Common myeloid progenitor, CD34-positive (primary cell): ENCODE measurements at regions not wholly inside any gene's neighbourhood (a gene's known extent, or its start where the extent isn't known, plus 50 kb on each side); places are given as distances from the start of the nearest gene placed in this dataset.

Source experiments
- CTCF ChIA-PET: fragments of 350-600 bp; sonication (Branson Sonifier 250); formaldehyde crosslinking; loops from one replicate; lab custom pipeline; 2021; ENCODE audit warnings: antibody characterized with exemption; lab: Charles Lee
- POLR2A ChIA-PET: fragments of 350-600 bp; sonication (Branson Sonifier 250); formaldehyde crosslinking; loops from one replicate; lab custom pipeline; 2021; ENCODE audit warnings: antibody characterized with exemption; lab: Charles Lee
- DNase-seq, 3 donors: peaks; one replicate each; pipeline versions ENCODE4 v3.0.0 to v3.0.0-alpha.2; 2013
- H3K27ac ChIP-seq, 2 experiments: 1 replicate in 1 of 2; 2 replicates in 1 of 2; pipeline ENCODE4 v1.7.0; 2013; ENCODE audit warnings: inconsistent platforms in 2 of 2, low read length in 2 of 2, mild to moderate bottlenecking in 2 of 2, low read depth in 1 of 2, moderate library complexity in 1 of 2; ENCODE audit not compliant: severe bottlenecking in 2 of 2, insufficient read depth in 1 of 2, poor library complexity in 1 of 2
- H3K27me3 ChIP-seq, 5 experiments: replicated peaks in 2 of 5; 1 replicate in 3 of 5; 2 replicates in 2 of 5; pipeline versions ENCODE4 v1.6.1 to v1.7.0; 2013; ENCODE audit warnings: low read length in 4 of 5, mild to moderate bottlenecking in 2 of 5, moderate library complexity in 2 of 5, inconsistent platforms in 1 of 5; ENCODE audit not compliant: insufficient read depth in 5 of 5, control insufficient read depth in 4 of 5
- H3K36me3 ChIP-seq, 4 experiments: 1 replicate in 2 of 4; 2 replicates in 2 of 4; pipeline versions ENCODE4 v1.6.1 to v1.7.0; 2013; ENCODE audit warnings: low read length in 3 of 4, control low read depth in 1 of 4, mild to moderate bottlenecking in 1 of 4; ENCODE audit not compliant: control insufficient read depth in 4 of 4, insufficient read depth in 4 of 4
- H3K4me1 ChIP-seq, 4 experiments: 1 replicate in 3 of 4; 2 replicates in 1 of 4; pipeline versions ENCODE4 v1.6.1 to v1.7.1; 2013; ENCODE audit warnings: low read length in 3 of 4, mild to moderate bottlenecking in 3 of 4, control low read depth in 1 of 4, inconsistent platforms in 1 of 4, moderate library complexity in 1 of 4; ENCODE audit not compliant: control insufficient read depth in 4 of 4, insufficient read depth in 4 of 4; ENCODE audit errors: control extremely low read depth in 1 of 4
- H3K4me3 ChIP-seq, 7 experiments: 1 replicate in 4 of 7; 2 replicates in 3 of 7; pipeline versions ENCODE4 v1.5.1 to v1.7.0; 2013; ENCODE audit warnings: mild to moderate bottlenecking in 7 of 7, low read length in 6 of 7, moderate library complexity in 6 of 7, inconsistent platforms in 2 of 7, low read depth in 2 of 7, control low read depth in 1 of 7; ENCODE audit not compliant: insufficient read depth in 4 of 7, control insufficient read depth in 1 of 7; ENCODE audit errors: extremely low read depth in 1 of 7
- H3K9me3 ChIP-seq, 5 experiments: 1 replicate in 4 of 5; 2 replicates in 1 of 5; pipeline versions ENCODE4 v1.6.1 to v1.7.1; 2013; ENCODE audit warnings: low read length in 4 of 5, mild to moderate bottlenecking in 2 of 5, inconsistent platforms in 1 of 5, low read depth in 1 of 5, moderate library complexity in 1 of 5; ENCODE audit not compliant: control insufficient read depth in 4 of 5, insufficient read depth in 2 of 5; ENCODE audit errors: control extremely low read depth in 1 of 5
- WGBS: methylation state at CpG from one replicate; pipeline ENCODE4 v1.1.5; 2013; ENCODE audit not compliant: insufficient coverage; 5-methylcytosine and 5-hydroxymethylcytosine counted together

- H3K36me3 ChIP-seq, result no peaks in the 10 kb centered on the region
- H3K4me1 ChIP-seq, result no peaks in the 10 kb centered on the region
- POLR2A ChIA-PET, result no interaction called here
- no peaks in the 10 kb centered on the region for H3K27me3 ChIP-seq
- CTCF ChIA-PET, result interaction anchor here (0.6 kb wide), 1 partner anchor 946 kb away, joined by 3 read pairs; no protein-coding TSS in a partner anchor
- H3K9me3 ChIP-seq, result no peaks in the 10 kb centered on the region
- no peak overlapping the region for H3K27ac ChIP-seq
- no peak overlapping the region for H3K4me3 ChIP-seq
- DNase-seq, result no peak
These were observed 326.2 kb upstream of the SLIT2 start for GRCh38 chr4:19925516-19925915.

GRCh38 chr4:19924761-19925160 is 326.9 kb upstream of the SLIT2 start:
- DNase-seq, result no peak
- POLR2A ChIA-PET, result no interaction called here
- WGBS, result no CpG with 5 or more reads among the region's 1 CpG

GRCh38 chr4:19915276-19915675 is 336.4 kb upstream of the SLIT2 start:
- Histone ChIP-seq H3K36me3 (no peaks in the 10 kb centered on the region), H3K9me3 (peaks cover 0 to 2% (median 0%) of the 10 kb centered on the region in 5 experiments), H3K27me3 (no peaks in the 10 kb centered on the region), H3K4me1 (no peaks in the 10 kb centered on the region), H3K27ac (no peak overlapping the region), H3K4me3 (no peak overlapping the region)
- POLR2A ChIA-PET, result no interaction called here
- CTCF ChIA-PET, result no interaction called here
- no peak for DNase-seq
- 100% methylated on average over 1 of the region's 3 CpGs for WGBS

More at GRCh38 chr4:19924761-19925160, 326.9 kb upstream of the SLIT2 start:
- Histone ChIP-seq H3K36me3 (no peaks in the 10 kb centered on the region), H3K9me3 (peaks cover 0 to 2% (median 0%) of the 10 kb centered on the region in 5 experiments), H3K27me3 (no peaks in the 10 kb centered on the region), H3K4me1 (no peaks in the 10 kb centered on the region), H3K27ac (no peak overlapping the region), H3K4me3 (no peak overlapping the region)
- CTCF ChIA-PET, result interaction anchor here (0.6 kb wide), 1 partner anchor 945 kb away, joined by 3 read pairs; no protein-coding TSS in a partner anchor

- no peaks in the 10 kb centered on the region for H3K9me3 ChIP-seq
- H3K4me1 ChIP-seq, result no peaks in the 10 kb centered on the region
- H3K4me3 ChIP-seq, result no peak overlapping the region
- no peaks in the 10 kb centered on the region for H3K36me3 ChIP-seq
- no peak overlapping the region for H3K27ac ChIP-seq
- ChIA-PET CTCF (no interaction called here), POLR2A (no interaction called here)
- no peaks in the 10 kb centered on the region for H3K27me3 ChIP-seq
- WGBS, result no CpG with 5 or more reads among the region's 2 CpGs
- no peak for DNase-seq
These were observed 338.1 kb upstream of the SLIT2 start for GRCh38 chr4:19913650-19914049.

GRCh38 chr4:19910861-19911525 is 340.7 kb upstream of the SLIT2 start:
- ChIA-PET CTCF (no interaction called here), POLR2A (no interaction called here)
- Histone ChIP-seq H3K4me1 (no peaks in the 10 kb centered on the region), H3K36me3 (no peaks in the 10 kb centered on the region), H3K27me3 (no peaks in the 10 kb centered on the region), H3K4me3 (no peak overlapping the region), H3K9me3 (no peaks in the 10 kb centered on the region), H3K27ac (no peak overlapping the region)
- WGBS, result no CpG with 5 or more reads among the region's 1 CpG
- no peak for DNase-seq

- no peaks in the 10 kb centered on the region for H3K36me3 ChIP-seq
- no CpG with 5 or more reads among the region's 3 CpGs for WGBS
- H3K27me3 ChIP-seq, result no peaks in the 10 kb centered on the region
- CTCF ChIA-PET, result no interaction called here
- no peaks in the 10 kb centered on the region for H3K4me1 ChIP-seq
- no peak for DNase-seq
- POLR2A ChIA-PET, result no interaction called here
- H3K27ac ChIP-seq, result no peak overlapping the region
- H3K9me3 ChIP-seq, result no peaks in the 10 kb centered on the region
- H3K4me3 ChIP-seq, result no peak overlapping the region
These were observed 346.7 kb upstream of the SLIT2 start for GRCh38 chr4:19905024-19905423.

- H3K36me3 ChIP-seq, result no peaks in the 10 kb centered on the region
- H3K27me3 ChIP-seq, result no peaks in the 10 kb centered on the region
- POLR2A ChIA-PET, result no interaction called here
- no peak for DNase-seq
- H3K27ac ChIP-seq, result no peak overlapping the region
- CTCF ChIA-PET, result no interaction called here
- no peak overlapping the region for H3K4me3 ChIP-seq
- H3K9me3 ChIP-seq, result no peaks in the 10 kb centered on the region
- no peaks in the 10 kb centered on the region for H3K4me1 ChIP-seq
- WGBS, result 100% methylated on average over 1 of the region's 2 CpGs
These were observed 363.1 kb upstream of the SLIT2 start for GRCh38 chr4:19888587-19888986.
